ENCODE measurements at regions not wholly inside any gene's neighbourhood (a gene's known extent, or its start where the extent isn't known, plus 50 kb on each side); places are given as distances from the start of the nearest gene placed in this dataset.

GRCh38 chr12:89122852-89123251, 229.4 kb downstream of the DUSP6 start:
- Histone ChIP-seq H3K9ac (no peak overlapping the region), H3K79me2 (no peaks in the 10 kb centered on the region), H3K27ac (no peak overlapping the region), H3K36me3 (ENCODE audit: control insufficient read depth, insufficient read depth, low read length) (no peaks in the 10 kb centered on the region), H3K4me3 (ENCODE audit: low read depth, low read length) (no peak overlapping the region), H2AFZ (no peak overlapping the region), H3K27me3 (ENCODE audit: control insufficient read depth, insufficient read depth, low read length) (no peaks in the 10 kb centered on the region), H3K4me2 (ENCODE audit: low read length) (no peak overlapping the region), H3K4me1 (peaks cover 22% of the 10 kb centered on the region), H3K9me3 (ENCODE audit: control insufficient read depth, low read length) (no peaks in the 10 kb centered on the region)
- TF ChIP-seq CTCF (IDR thresholded peaks at IDR 0.05): no peak

- H3K27ac ChIP-seq: peak overlapping the region; percentile 89
- no peaks in the 10 kb centered on the region for H3K9me3 ChIP-seq (ENCODE audit: control insufficient read depth, low read length)
- TF ChIP-seq CTCF (IDR thresholded peaks at IDR 0.05): no peak
- H3K9ac ChIP-seq: no peak overlapping the region
- peaks cover 4% of the 10 kb centered on the region for H3K36me3 ChIP-seq (ENCODE audit: control insufficient read depth, insufficient read depth, low read length)
- peak overlapping the region; percentile 57 for H2AFZ ChIP-seq
- peak overlapping the region; percentile 46 for H3K4me3 ChIP-seq (ENCODE audit: low read depth, low read length)
- H3K4me2 ChIP-seq (ENCODE audit: low read length): peak overlapping the region; percentile 58
- no peaks in the 10 kb centered on the region for H3K79me2 ChIP-seq
- no peaks in the 10 kb centered on the region for H3K27me3 ChIP-seq (ENCODE audit: control insufficient read depth, insufficient read depth, low read length)
- H3K4me1 ChIP-seq: peaks cover 22% of the 10 kb centered on the region
Measured at GRCh38 chr12:89117448-89118034, 234.8 kb downstream of the DUSP6 start.

- Histone ChIP-seq H3K9ac (no peak overlapping the region), H3K4me3 (ENCODE audit: low read depth, low read length) (no peak overlapping the region), H3K9me3 (ENCODE audit: control insufficient read depth, low read length) (no peaks in the 10 kb centered on the region)
Measured at GRCh38 chr12:89111964-89112363, 240.3 kb downstream of the DUSP6 start.

GRCh38 chr12:89108265-89108664, 244.0 kb downstream of the DUSP6 start:
- no peak overlapping the region for H3K27ac ChIP-seq
- TF ChIP-seq CTCF (IDR thresholded peaks at IDR 0.05): no peak
- no peak overlapping the region for H3K4me2 ChIP-seq (ENCODE audit: low read length)
- no peaks in the 10 kb centered on the region for H3K9me3 ChIP-seq (ENCODE audit: control insufficient read depth, low read length)
- H3K27me3 ChIP-seq (ENCODE audit: control insufficient read depth, insufficient read depth, low read length): no peaks in the 10 kb centered on the region
- no peak overlapping the region for H3K9ac ChIP-seq
- H3K4me1 ChIP-seq: peaks cover 7% of the 10 kb centered on the region
- no peak overlapping the region for H2AFZ ChIP-seq
- no peaks in the 10 kb centered on the region for H3K79me2 ChIP-seq
- no peaks in the 10 kb centered on the region for H3K36me3 ChIP-seq (ENCODE audit: control insufficient read depth, insufficient read depth, low read length)
- H3K4me3 ChIP-seq (ENCODE audit: low read depth, low read length): no peak overlapping the region

More at GRCh38 chr12:89111964-89112363, 240.3 kb downstream of the DUSP6 start:
- H3K4me2 ChIP-seq (ENCODE audit: low read length): no peak overlapping the region
- H3K79me2 ChIP-seq: no peaks in the 10 kb centered on the region
- no peaks in the 10 kb centered on the region for H3K36me3 ChIP-seq (ENCODE audit: control insufficient read depth, insufficient read depth, low read length)
- H3K27me3 ChIP-seq (ENCODE audit: control insufficient read depth, insufficient read depth, low read length): no peaks in the 10 kb centered on the region
- H3K4me1 ChIP-seq: peaks cover 6% of the 10 kb centered on the region
- TF ChIP-seq CTCF (IDR thresholded peaks at IDR 0.05): no peak
- no peak overlapping the region for H3K27ac ChIP-seq
- no peak overlapping the region for H2AFZ ChIP-seq

GRCh38 chr12:89106950-89107349, 245.4 kb downstream of the DUSP6 start:
- Histone ChIP-seq H3K9me3 (ENCODE audit: control insufficient read depth, low read length) (no peaks in the 10 kb centered on the region), H3K79me2 (no peaks in the 10 kb centered on the region), H3K9ac (no peak overlapping the region), H3K4me1 (peaks cover 7% of the 10 kb centered on the region), H2AFZ (peak overlapping the region; percentile 60), H3K4me3 (ENCODE audit: low read depth, low read length) (no peak overlapping the region), H3K27me3 (ENCODE audit: control insufficient read depth, insufficient read depth, low read length) (no peaks in the 10 kb centered on the region), H3K4me2 (ENCODE audit: low read length) (no peak overlapping the region), H3K36me3 (ENCODE audit: control insufficient read depth, insufficient read depth, low read length) (no peaks in the 10 kb centered on the region), H3K27ac (peak overlapping the region; percentile 12)
- no peak for TF ChIP-seq CTCF (IDR thresholded peaks at IDR 0.05)
